Mucosa of stomach (tissue), 1 donor: ENCODE measurements at regions not wholly inside any gene's neighbourhood (a gene's known extent, or its start where the extent isn't known, plus 50 kb on each side); places are given as distances from the start of the nearest gene placed in this dataset.

Experiments used
- H3K27me3 ChIP-seq: one replicate; pipeline ENCODE4 v1.7.0; 2013; ENCODE audit warnings: mild to moderate bottlenecking, low read length; ENCODE audit not compliant: control insufficient read depth, insufficient read depth
- H3K36me3 ChIP-seq: one replicate; pipeline ENCODE4 v1.7.0; 2013; ENCODE audit warnings: low read length; ENCODE audit not compliant: control insufficient read depth, insufficient read depth
- H3K4me1 ChIP-seq: one replicate; pipeline ENCODE4 v1.7.0; 2013; ENCODE audit warnings: mild to moderate bottlenecking, low read length; ENCODE audit not compliant: control insufficient read depth, insufficient read depth
- H3K4me3 ChIP-seq: one replicate; pipeline ENCODE4 v1.7.0; 2013; ENCODE audit warnings: low read length
- H3K9ac ChIP-seq: one replicate; pipeline ENCODE4 v1.7.0; 2013; ENCODE audit warnings: mild to moderate bottlenecking, low read length, moderate library complexity
- H3K9me3 ChIP-seq: one replicate; pipeline ENCODE4 v1.7.0; 2013; ENCODE audit warnings: mild to moderate bottlenecking, low read length, moderate library complexity; ENCODE audit not compliant: control insufficient read depth
- donor health status: Pancreatic carcinoma.

GRCh38 chr3:76096036-76096435 is 310.7 kb upstream of the ZNF717 start:
- no peaks in the 10 kb centered on the region for H3K27me3 ChIP-seq
- H3K9ac ChIP-seq, result no peak overlapping the region
- H3K4me3 ChIP-seq, result no peak overlapping the region
- no peaks in the 10 kb centered on the region for H3K4me1 ChIP-seq
- no peaks in the 10 kb centered on the region for H3K9me3 ChIP-seq
- no peaks in the 10 kb centered on the region for H3K36me3 ChIP-seq

GRCh38 chr3:76096836-76097588 is 311.7 kb upstream of the ZNF717 start:
- H3K4me3 ChIP-seq, result no peak overlapping the region
- no peaks in the 10 kb centered on the region for H3K9me3 ChIP-seq
- no peak overlapping the region for H3K9ac ChIP-seq
- no peaks in the 10 kb centered on the region for H3K4me1 ChIP-seq
- H3K36me3 ChIP-seq, result no peaks in the 10 kb centered on the region
- H3K27me3 ChIP-seq, result no peaks in the 10 kb centered on the region

GRCh38 chr3:76097589-76097969 is 312.2 kb upstream of the ZNF717 start:
- Histone ChIP-seq H3K4me3 (no peak overlapping the region), H3K9me3 (no peaks in the 10 kb centered on the region), H3K36me3 (no peaks in the 10 kb centered on the region), H3K4me1 (no peaks in the 10 kb centered on the region), H3K27me3 (no peaks in the 10 kb centered on the region), H3K9ac (no peak overlapping the region)

GRCh38 chr3:76099956-76100355 is 314.6 kb upstream of the ZNF717 start:
- Histone ChIP-seq H3K4me1 (no peaks in the 10 kb centered on the region), H3K27me3 (no peaks in the 10 kb centered on the region), H3K9ac (no peak overlapping the region), H3K4me3 (no peak overlapping the region), H3K36me3 (no peaks in the 10 kb centered on the region), H3K9me3 (no peaks in the 10 kb centered on the region)

GRCh38 chr3:76107935-76108570 is 322.7 kb upstream of the ZNF717 start:
- no peak overlapping the region for H3K4me3 ChIP-seq
- H3K36me3 ChIP-seq, result no peaks in the 10 kb centered on the region
- no peak overlapping the region for H3K9ac ChIP-seq
- no peaks in the 10 kb centered on the region for H3K27me3 ChIP-seq
- no peaks in the 10 kb centered on the region for H3K9me3 ChIP-seq
- no peaks in the 10 kb centered on the region for H3K4me1 ChIP-seq

GRCh38 chr3:76111808-76112207 is 326.5 kb upstream of the ZNF717 start:
- no peak overlapping the region for H3K4me3 ChIP-seq
- H3K36me3 ChIP-seq, result no peaks in the 10 kb centered on the region
- H3K9ac ChIP-seq, result no peak overlapping the region
- H3K27me3 ChIP-seq, result no peaks in the 10 kb centered on the region
- H3K9me3 ChIP-seq, result no peaks in the 10 kb centered on the region
- no peaks in the 10 kb centered on the region for H3K4me1 ChIP-seq

GRCh38 chr3:76122007-76122406 is 336.7 kb upstream of the ZNF717 start:
- Histone ChIP-seq H3K4me1 (no peaks in the 10 kb centered on the region), H3K4me3 (no peak overlapping the region), H3K27me3 (no peaks in the 10 kb centered on the region), H3K9ac (no peak overlapping the region), H3K9me3 (no peaks in the 10 kb centered on the region), H3K36me3 (no peaks in the 10 kb centered on the region)

- Histone ChIP-seq H3K27me3 (no peaks in the 10 kb centered on the region), H3K4me3 (no peak overlapping the region), H3K36me3 (no peaks in the 10 kb centered on the region), H3K9me3 (no peaks in the 10 kb centered on the region), H3K9ac (no peak overlapping the region), H3K4me1 (no peaks in the 10 kb centered on the region)
Measured at GRCh38 chr3:76129441-76129840, 344.1 kb upstream of the ZNF717 start.

GRCh38 chr3:76131396-76132153 is 346.2 kb upstream of the ZNF717 start:
- Histone ChIP-seq H3K4me1 (no peaks in the 10 kb centered on the region), H3K36me3 (no peaks in the 10 kb centered on the region), H3K4me3 (no peak overlapping the region), H3K9me3 (no peaks in the 10 kb centered on the region), H3K27me3 (no peaks in the 10 kb centered on the region), H3K9ac (no peak overlapping the region)

GRCh38 chr3:76132154-76132470 is 346.8 kb upstream of the ZNF717 start:
- Histone ChIP-seq H3K4me1 (no peaks in the 10 kb centered on the region), H3K36me3 (no peaks in the 10 kb centered on the region), H3K9ac (no peak overlapping the region), H3K4me3 (no peak overlapping the region), H3K27me3 (no peaks in the 10 kb centered on the region), H3K9me3 (no peaks in the 10 kb centered on the region)

GRCh38 chr3:76134166-76134565 is 348.8 kb upstream of the ZNF717 start:
- H3K9ac ChIP-seq, result no peak overlapping the region
- H3K4me3 ChIP-seq, result no peak overlapping the region
- H3K9me3 ChIP-seq, result no peaks in the 10 kb centered on the region
- H3K36me3 ChIP-seq, result no peaks in the 10 kb centered on the region
- H3K27me3 ChIP-seq, result no peaks in the 10 kb centered on the region
- no peaks in the 10 kb centered on the region for H3K4me1 ChIP-seq

GRCh38 chr3:76138921-76139320 is 353.6 kb upstream of the ZNF717 start:
- H3K9me3 ChIP-seq, result no peaks in the 10 kb centered on the region
- H3K36me3 ChIP-seq, result no peaks in the 10 kb centered on the region
- no peaks in the 10 kb centered on the region for H3K27me3 ChIP-seq
- H3K4me1 ChIP-seq, result no peaks in the 10 kb centered on the region
- no peak overlapping the region for H3K4me3 ChIP-seq
- no peak overlapping the region for H3K9ac ChIP-seq
